Neural cell (in vitro differentiated cells): ENCODE measurements at regions not wholly inside any gene's neighbourhood (a gene's known extent, or its start where the extent isn't known, plus 50 kb on each side); places are given as distances from the start of the nearest gene placed in this dataset.

Experiments used
- EZH2 ChIP-seq: fragments of 200-600, 300-800 bp; shearing (Covaris generic), sonication (generic); IDR thresholded peaks from 2 replicates; pipeline ENCODE4 v1.6.1; 2014; ENCODE audit warnings: antibody characterized with exemption, low read length, borderline replicate concordance, mild to moderate bottlenecking; ENCODE audit not compliant: insufficient read depth, poor library complexity, severe bottlenecking
- MXI1 ChIP-seq: fragments of 450-650 bp; conservative IDR thresholded peaks from 2 replicates; pipeline ENCODE4 v1.6.1; 2014; ENCODE audit warnings: antibody characterized with exemption, mild to moderate bottlenecking; ENCODE audit not compliant: poor library complexity, severe bottlenecking
- POLR2AphosphoS5 ChIP-seq: IDR thresholded peaks from 2 replicates; pipeline ENCODE4 v1.6.1; 2012
- RAD21 ChIP-seq: fragments of 450-650 bp; conservative IDR thresholded peaks from 2 replicates; pipeline ENCODE4 v1.6.1; 2014; ENCODE audit warnings: antibody characterized with exemption, mild to moderate bottlenecking, moderate library complexity
- SMC3 ChIP-seq: fragments of 450-650 bp; conservative IDR thresholded peaks from 2 replicates; pipeline ENCODE4 v1.6.1; 2014; ENCODE audit warnings: antibody characterized with exemption, mild to moderate bottlenecking, moderate library complexity; ENCODE audit not compliant: poor library complexity
- TAF1 ChIP-seq: IDR thresholded peaks from 2 replicates; pipeline ENCODE4 v1.6.1; 2012; ENCODE audit warnings: low read depth
- TF ChIP-seq, protein P1 (sequence below): fragments of 450-650 bp; IDR thresholded peaks from 2 replicates; pipeline ENCODE4 v1.5.1; 2014; ENCODE audit warnings: antibody characterized with exemption, mild to moderate bottlenecking, moderate library complexity; ENCODE audit not compliant: poor library complexity, severe bottlenecking

DNA sequence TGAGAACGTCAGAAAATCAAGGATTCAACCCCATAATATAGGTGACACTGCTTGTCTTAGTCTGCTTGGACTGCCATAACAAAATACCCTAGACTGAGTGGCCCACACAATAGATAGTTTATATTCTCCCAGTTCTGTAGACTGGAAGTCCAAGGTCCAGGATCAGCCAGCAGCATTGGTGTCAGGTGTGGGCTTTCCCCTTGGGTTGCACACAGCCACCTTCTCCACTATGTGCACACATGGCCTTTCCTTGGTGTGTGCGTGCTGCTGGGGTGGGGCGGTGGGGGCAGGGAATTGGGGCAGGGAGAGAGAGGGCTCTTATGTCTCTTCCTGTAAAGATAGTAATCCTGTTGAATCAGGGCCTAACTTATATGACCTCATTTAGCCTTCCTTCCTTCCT, 106.4 kb downstream of the SLC25A47 start:
- TF ChIP-seq, protein P1, sequence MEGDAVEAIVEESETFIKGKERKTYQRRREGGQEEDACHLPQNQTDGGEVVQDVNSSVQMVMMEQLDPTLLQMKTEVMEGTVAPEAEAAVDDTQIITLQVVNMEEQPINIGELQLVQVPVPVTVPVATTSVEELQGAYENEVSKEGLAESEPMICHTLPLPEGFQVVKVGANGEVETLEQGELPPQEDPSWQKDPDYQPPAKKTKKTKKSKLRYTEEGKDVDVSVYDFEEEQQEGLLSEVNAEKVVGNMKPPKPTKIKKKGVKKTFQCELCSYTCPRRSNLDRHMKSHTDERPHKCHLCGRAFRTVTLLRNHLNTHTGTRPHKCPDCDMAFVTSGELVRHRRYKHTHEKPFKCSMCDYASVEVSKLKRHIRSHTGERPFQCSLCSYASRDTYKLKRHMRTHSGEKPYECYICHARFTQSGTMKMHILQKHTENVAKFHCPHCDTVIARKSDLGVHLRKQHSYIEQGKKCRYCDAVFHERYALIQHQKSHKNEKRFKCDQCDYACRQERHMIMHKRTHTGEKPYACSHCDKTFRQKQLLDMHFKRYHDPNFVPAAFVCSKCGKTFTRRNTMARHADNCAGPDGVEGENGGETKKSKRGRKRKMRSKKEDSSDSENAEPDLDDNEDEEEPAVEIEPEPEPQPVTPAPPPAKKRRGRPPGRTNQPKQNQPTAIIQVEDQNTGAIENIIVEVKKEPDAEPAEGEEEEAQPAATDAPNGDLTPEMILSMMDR, result no peak
- TF ChIP-seq TAF1 (no peak), POLR2AphosphoS5 (no peak), MXI1 (no peak), RAD21 (no peak), SMC3 (no peak), EZH2 (no peak)
